DOHH2 (cell line): ENCODE measurements at regions not wholly inside any gene's neighbourhood (a gene's known extent, or its start where the extent isn't known, plus 50 kb on each side); places are given as distances from the start of the nearest gene placed in this dataset.

ENCODE experiments used
- CTCF ChIP-seq: fragments of 200-600 bp; sonication (generic); IDR thresholded peaks from one replicate; pipeline ENCODE4 v1.5.1; 2014; ENCODE audit warnings: antibody characterized with exemption, mild to moderate bottlenecking, low read depth, low read length; ENCODE audit not compliant: poor library complexity, severe bottlenecking
- EZH2phosphoT487 ChIP-seq: fragments of 200-600 bp; sonication (generic); IDR thresholded peaks from 2 replicates; pipeline ENCODE4 v1.6.1; 2017; ENCODE audit warnings: borderline replicate concordance, mild to moderate bottlenecking, antibody characterized with exemption, low read length, moderate library complexity, mixed read lengths

- TF ChIP-seq CTCF (no peak), EZH2phosphoT487 (no peak)
Observed at GRCh38 chr3:43951813-43952212, 261.1 kb downstream of the ABHD5 start.
